ENCODE measurements at regions not wholly inside any gene's neighbourhood (a gene's known extent, or its start where the extent isn't known, plus 50 kb on each side); places are given as distances from the start of the nearest gene placed in this dataset.

- DNase-seq (ENCODE audit: low read depth in 2 of 2): no peak
Observed at GRCh38 chr5:4627929-4628328, 512.2 kb upstream of the ADAMTS16 start.

GRCh38 chr5:4628645-4629385 lies 511.3 kb upstream of the ADAMTS16 start:
- DNase-seq (ENCODE audit: low read depth in 2 of 2): no peak

- DNase-seq (ENCODE audit: low read depth in 2 of 2): no peak
Observed at GRCh38 chr5:4630031-4630430, 510.1 kb upstream of the ADAMTS16 start.

- DNase-seq (ENCODE audit: low read depth in 2 of 2): no peak
Observed at GRCh38 chr5:4634342-4634741, 505.8 kb upstream of the ADAMTS16 start.

DNA sequence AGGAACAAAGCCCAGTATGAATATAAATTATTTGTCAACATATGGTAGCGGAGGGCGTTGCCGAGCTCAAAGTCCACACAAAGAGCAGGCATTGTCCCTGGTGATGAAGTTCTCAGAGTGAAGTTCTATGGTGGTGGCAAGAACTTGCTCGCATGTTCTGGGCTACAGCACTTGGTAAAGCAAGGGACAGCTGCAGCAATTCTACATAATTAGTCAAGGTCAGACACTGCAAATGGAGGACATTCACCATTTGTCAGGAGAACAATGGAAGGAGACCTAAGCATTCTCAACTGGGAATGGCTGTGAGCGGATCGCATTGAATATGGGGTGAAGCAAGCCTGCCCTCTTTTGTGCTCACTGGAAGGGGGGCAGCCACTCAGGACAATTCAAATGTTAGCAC lies 503.8 kb upstream of the ADAMTS16 start:
- no peak for DNase-seq (ENCODE audit: low read depth in 2 of 2)

GRCh38 chr5:4639946-4640345 lies 500.2 kb upstream of the ADAMTS16 start:
- DNase-seq (ENCODE audit: low read depth in 2 of 2): no peak

DNA sequence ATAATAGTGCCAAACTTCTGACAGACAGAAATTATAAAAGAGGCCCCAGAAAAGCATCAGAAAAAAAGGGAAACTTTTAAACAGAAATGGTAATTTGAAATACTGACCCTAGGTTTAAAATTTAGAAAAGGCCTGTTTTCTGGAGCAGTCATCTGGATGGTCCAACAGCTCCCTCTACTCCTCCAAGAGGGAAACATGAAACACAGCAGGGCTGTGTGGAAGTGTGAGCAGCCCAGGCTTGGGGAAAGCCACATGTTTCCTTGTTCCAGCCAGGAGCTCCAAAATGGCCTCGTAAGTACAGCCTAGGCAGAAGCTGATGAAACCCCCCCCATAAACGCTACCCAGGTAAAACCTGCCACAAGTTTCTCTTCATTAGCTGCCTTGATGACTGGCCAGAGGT lies 499.3 kb upstream of the ADAMTS16 start:
- DNase-seq (ENCODE audit: low read depth in 2 of 2): no peak

DNA sequence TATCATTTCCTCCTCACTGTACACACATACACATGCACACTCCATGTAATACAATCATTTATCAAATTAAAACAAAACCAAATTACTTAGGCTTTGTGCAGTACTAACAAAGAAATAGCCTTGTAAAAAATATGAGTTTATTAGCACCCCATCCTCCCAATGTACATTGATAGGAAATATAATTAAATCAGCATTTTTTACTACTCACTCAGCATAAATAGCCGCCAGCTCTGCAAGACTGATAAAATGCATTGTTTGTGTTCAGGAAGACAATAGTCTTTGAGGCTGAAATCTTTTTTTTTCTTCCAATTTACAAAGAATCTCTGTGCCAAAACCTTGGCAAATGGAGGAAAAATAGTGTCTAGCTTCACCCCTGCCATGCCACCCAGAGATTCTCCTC lies 497.6 kb upstream of the ADAMTS16 start:
- DNase-seq (ENCODE audit: low read depth in 2 of 2): no peak

DNA sequence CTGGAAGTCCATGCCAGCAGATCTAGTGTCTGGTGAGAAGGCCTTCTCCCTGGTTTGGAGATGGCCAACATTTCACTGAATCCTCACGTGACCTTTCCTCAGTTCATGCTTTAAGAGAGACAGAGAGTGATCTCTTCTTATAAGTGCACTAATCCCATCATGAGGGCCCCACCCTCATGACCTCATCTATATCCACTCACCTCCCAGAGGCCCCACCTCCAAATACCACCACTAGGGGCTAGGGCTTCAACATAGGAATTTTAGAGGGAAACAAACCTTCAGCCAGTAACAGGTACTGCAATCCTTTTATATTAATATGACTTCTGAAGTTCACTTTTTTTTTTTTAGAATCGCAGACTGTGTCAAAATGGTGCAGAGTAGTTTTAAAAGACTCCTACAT lies 496.9 kb upstream of the ADAMTS16 start:
- DNase-seq (ENCODE audit: low read depth in 2 of 2): no peak

DNA sequence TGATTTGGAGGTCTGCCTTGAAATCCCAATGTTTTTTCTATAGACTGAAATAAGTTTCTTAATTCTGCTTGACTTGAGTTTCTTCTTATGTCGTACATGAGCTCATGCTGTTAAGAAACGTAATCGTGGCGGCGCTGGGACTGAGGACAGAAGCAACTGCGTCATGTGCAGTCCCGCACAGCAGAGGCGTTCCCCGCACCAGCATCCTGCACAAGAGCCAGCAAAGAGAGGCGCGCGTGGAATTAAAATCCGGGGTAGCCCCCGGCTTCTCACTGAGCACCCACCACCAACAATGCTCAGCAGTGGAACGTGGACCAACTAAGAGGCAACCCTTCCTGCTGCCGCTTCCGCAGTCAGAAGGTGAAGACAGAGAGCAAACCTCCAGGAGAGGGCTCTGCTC lies 496.2 kb upstream of the ADAMTS16 start:
- no peak for DNase-seq (ENCODE audit: low read depth in 2 of 2)

DNA sequence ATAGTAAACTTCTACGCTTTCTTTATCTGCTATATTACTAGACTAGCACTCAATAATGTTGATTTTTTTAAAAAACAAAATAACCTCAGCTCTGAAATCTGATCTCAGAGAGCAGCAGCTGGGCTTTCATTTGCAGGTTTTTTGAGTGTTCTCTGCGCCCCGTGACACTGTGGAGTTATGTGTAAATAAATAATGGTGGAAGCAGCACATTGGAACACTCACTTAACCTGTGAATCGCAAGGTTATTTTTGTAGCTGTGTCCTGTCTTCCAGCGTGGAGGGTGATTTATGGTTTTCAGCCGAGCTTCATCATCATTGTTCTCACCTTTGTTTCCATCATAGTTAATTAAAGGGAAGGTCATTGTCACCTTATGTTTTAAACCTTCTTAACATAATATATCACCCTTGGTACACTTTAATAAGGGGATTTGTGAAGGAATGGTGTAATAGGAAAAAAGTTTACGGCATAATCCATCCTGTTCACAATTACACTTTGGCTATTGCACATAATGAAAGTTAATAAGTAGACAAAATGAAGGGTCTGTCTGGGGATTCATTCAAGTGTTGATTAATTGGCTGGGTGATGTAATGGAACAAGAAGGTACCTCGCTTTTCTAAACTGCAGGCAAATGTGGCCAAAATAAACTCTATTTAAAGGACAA lies 493.3 kb upstream of the ADAMTS16 start:
- no peak for DNase-seq (ENCODE audit: low read depth in 2 of 2)

DNA sequence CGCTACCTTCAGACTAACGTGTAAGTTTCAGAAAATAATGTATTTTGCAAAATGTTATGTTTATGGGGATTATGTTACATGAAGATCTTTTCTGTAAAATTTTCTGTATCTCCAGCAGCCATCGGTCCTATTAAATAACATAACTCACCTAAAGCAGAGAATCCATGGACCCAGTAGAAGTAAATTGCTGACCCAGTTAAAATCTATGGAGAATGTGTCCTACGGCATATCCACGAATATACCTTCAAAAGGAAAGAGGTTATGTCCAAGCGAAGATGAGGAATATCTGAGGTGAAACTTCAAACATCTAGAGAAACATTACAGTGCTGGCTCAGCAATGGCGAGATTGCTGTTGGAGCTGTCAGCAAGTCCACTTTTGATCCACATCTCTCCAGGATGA lies 492.2 kb upstream of the ADAMTS16 start:
- no peak for DNase-seq (ENCODE audit: low read depth in 2 of 2)

DNA sequence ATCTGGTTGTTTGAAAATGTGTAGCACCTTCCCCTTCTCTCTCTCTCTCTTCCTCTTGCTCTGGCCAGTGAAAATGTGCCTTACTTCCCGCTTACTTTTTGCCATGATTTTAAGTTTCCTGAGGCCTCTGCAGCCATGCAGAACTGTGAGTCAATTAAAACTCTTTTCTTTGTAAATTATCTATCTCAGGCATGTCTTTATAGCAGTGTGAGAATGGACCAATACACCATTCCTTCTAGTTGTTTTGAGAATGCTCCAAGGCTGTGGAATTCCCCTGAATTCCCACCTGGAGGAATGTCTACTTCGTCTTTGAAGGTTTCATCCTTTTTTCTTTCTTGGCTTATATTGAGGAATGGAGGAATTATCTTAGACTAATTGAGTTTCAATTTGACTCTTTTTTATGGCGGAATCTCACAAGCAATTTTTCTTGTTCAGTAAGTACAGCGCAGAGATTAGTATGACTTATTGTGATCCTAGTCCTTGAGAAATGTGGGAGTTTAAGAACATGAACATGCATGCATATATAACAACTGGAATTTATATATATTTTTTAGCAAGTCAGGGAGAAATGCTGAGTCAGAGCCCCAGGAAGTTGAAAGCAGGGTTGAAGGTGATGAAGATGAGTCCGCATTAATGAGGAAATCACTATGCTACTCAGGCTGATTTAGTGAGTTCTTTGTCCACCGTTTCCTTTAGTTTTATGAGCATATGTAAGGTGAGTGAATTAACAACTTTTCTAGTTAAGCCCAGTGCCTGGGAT lies 488.1 kb upstream of the ADAMTS16 start:
- DNase-seq (ENCODE audit: low read depth in 2 of 2): no peak

DNA sequence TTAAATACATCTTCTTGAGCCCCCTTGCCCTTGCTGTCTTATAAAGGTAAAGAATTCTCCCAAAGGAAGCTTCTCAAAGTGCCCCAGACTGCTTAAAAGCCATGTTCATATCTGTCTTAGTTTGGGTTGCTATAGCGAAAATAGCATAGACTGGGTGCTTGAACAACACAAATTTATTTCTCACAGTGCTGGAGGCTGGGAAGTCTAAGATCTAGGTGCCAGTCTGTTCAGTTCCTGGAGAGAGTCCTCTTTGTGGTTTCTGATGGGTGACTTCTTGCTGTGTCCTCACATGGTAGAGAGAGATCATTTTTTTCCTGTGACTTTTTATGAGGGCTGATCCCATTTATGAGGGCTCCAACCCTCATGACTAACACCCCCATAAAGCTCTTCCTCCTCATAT lies 486.7 kb upstream of the ADAMTS16 start:
- DNase-seq (ENCODE audit: low read depth in 2 of 2): no peak

DNA sequence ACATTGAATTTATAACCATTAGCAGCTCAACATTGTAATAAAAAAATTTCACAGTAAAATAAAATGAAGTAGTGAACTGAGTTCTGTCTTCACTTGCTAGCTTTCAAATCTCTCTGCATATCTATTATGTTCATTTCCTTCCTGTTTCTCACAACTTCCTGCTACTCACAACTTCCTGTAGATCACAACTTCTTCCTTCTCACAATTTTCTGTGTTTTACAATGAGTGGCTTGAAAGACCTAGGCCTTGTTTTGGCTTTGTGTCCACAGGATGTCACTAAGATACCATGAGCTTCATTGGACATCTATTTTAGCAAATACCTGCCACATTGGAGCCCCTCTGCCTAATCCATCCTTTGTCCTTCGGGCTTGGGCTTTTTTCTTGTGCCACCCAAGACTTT lies 480.3 kb upstream of the ADAMTS16 start:
- DNase-seq (ENCODE audit: low read depth in 2 of 2): no peak

GRCh38 chr5:4661326-4661725 lies 478.8 kb upstream of the ADAMTS16 start:
- DNase-seq (ENCODE audit: low read depth in 2 of 2): no peak

GRCh38 chr5:4661836-4662235 lies 478.3 kb upstream of the ADAMTS16 start:
- no peak for DNase-seq (ENCODE audit: low read depth in 2 of 2)

GRCh38 chr5:4662756-4663155 lies 477.4 kb upstream of the ADAMTS16 start:
- no peak for DNase-seq (ENCODE audit: low read depth in 2 of 2)

DNA sequence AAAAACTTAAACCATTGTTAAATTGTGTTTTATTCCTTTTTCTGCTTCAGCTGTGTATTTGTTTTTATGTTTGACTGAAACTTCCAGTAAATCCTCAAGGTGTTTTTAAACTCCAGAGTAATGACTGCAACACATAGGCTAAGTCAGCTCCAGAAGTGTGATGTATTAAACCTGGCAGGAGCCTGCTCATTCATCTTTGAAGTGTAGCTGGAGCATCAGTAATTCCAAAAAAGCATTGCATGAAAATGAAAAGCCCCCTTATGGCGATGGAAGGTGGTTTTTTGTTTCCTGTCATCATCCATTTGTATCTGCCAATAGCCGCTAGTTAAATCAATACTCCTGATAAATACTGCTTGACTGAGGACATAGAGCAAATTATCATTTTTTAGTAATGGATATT lies 474.2 kb upstream of the ADAMTS16 start:
- DNase-seq (ENCODE audit: low read depth in 2 of 2): no peak

DNA sequence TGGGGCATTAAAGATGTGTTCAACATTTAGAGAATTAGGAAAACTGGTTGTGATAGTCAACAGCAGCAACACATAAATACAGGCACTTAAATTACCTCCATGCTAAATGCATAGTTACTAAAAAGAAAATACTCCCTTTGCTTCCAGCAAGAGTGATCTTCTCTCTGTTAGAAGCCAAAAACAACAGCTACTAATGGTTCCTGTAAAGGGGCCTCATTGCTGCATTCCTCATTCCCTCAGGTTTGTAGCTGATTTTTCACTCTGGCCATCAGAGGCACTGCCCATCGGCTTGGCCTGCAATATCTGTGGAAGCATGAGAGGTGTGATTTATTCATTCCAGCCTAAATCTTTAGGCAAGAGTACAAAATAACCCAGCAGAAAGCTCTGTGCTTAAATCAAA lies 466.0 kb upstream of the ADAMTS16 start:
- DNase-seq (ENCODE audit: low read depth in 2 of 2): no peak

DNA sequence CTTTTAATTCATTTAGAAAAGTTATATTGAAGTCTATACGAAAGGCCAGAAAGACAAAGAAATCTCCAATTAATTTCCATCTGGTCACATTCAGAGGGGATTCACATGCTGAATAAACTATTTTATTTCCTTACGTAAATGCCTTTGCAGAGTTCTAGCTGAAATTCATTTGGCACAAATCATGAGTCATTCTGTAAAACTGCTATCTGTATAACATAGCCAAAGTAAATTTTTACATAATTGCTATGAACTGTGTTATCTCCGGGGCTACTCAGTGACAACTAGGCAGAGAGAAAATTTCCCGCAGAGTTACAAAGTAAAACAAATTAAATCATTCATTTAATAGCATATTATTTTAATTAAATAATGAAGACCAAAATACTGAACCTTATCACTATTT lies 463.2 kb upstream of the ADAMTS16 start:
- no peak for DNase-seq (ENCODE audit: low read depth in 2 of 2)

DNA sequence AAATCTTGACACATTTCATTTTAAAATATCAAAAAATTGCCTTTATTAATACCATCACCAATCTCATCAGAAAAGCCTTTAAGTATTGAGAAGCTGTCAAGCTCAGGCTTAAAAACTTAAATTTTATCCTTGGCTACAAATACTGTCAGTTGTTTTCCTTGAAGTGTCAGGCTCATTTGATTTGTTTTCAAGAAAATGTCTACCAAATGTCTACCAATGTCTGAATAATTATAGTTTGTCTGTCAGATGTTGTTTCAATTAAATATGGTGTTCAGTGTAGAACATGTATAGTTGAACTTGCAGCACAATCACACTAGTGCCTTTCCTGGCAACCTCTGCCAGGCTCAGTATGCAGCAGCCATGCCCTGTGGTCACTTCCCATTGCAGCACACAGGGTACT lies 455.2 kb upstream of the ADAMTS16 start:
- no peak for DNase-seq (ENCODE audit: low read depth in 2 of 2)

- DNase-seq (ENCODE audit: low read depth in 2 of 2): no peak
Observed at GRCh38 chr5:4698596-4698995, 441.5 kb upstream of the ADAMTS16 start.
